ENCODE measurements at regions not wholly inside any gene's neighbourhood (a gene's known extent, or its start where the extent isn't known, plus 50 kb on each side); places are given as distances from the start of the nearest gene placed in this dataset.
"Not testable (repeated sequence)": the region's sequence is repeated elsewhere in the genome, so short reads cannot be mapped to it uniquely, and the experiment has no call there.

GRCh38 chr11:128022761-128023160, 564.6 kb downstream of the ETS1 start:
- DNase-seq: no peak

GRCh38 chr11:128022007-128022368, 565.4 kb downstream of the ETS1 start:
- no peak for DNase-seq

GRCh38 chr11:128021349-128022006, 565.9 kb downstream of the ETS1 start:
- no peak for DNase-seq

GRCh38 chr11:128018692-128019091, 568.7 kb downstream of the ETS1 start:
- DNase-seq: no peak

- no peak for DNase-seq
Measured at GRCh38 chr11:128005562-128005961, 581.8 kb downstream of the ETS1 start.

GRCh38 chr11:127998421-127998820, 588.9 kb downstream of the ETS1 start:
- no peak for DNase-seq

- DNase-seq: no peak
Measured at GRCh38 chr11:127997594-127997993, 589.8 kb downstream of the ETS1 start.

- DNase-seq: no peak
Measured at GRCh38 chr11:127996825-127997224, 590.5 kb downstream of the ETS1 start.

GRCh38 chr11:127995921-127996320, 591.4 kb downstream of the ETS1 start:
- DNase-seq: no peak

GRCh38 chr11:127994736-127995135, 592.6 kb downstream of the ETS1 start:
- DNase-seq: no peak

- DNase-seq: no peak
Measured at GRCh38 chr11:127993788-127994187, 593.6 kb downstream of the ETS1 start.

GRCh38 chr11:127993281-127993680, 594.1 kb downstream of the ETS1 start:
- no peak for DNase-seq

GRCh38 chr11:127986073-127986472, 601.3 kb downstream of the ETS1 start:
- DNase-seq: no peak

GRCh38 chr11:127972816-127973215, 614.5 kb downstream of the ETS1 start:
- DNase-seq: no peak

- no peak for DNase-seq
Measured at GRCh38 chr11:127971448-127971847, 615.9 kb downstream of the ETS1 start.

GRCh38 chr11:127966821-127967220, 620.5 kb downstream of the ETS1 start:
- no peak for DNase-seq

- DNase-seq: no peak
Measured at GRCh38 chr11:127965939-127966668, 621.3 kb downstream of the ETS1 start.

GRCh38 chr11:127962416-127962815, 624.9 kb downstream of the ETS1 start:
- no peak for DNase-seq

- no peak for DNase-seq
Measured at GRCh38 chr11:127950162-127950561, 637.2 kb downstream of the ETS1 start.

GRCh38 chr11:127943763-127944162, 643.6 kb downstream of the ETS1 start:
- no peak for DNase-seq

- no peak for DNase-seq
Measured at GRCh38 chr11:127943152-127943551, 644.2 kb downstream of the ETS1 start.

- DNase-seq: not testable (repeated sequence)
Measured at GRCh38 chr11:127941554-127941953, 645.8 kb downstream of the ETS1 start.

GRCh38 chr11:127939000-127939399, 648.4 kb downstream of the ETS1 start:
- DNase-seq: no peak

GRCh38 chr11:127935081-127935480, 652.3 kb downstream of the ETS1 start:
- DNase-seq: no peak

GRCh38 chr11:127933961-127934360, 653.4 kb downstream of the ETS1 start:
- not testable (repeated sequence) for DNase-seq
